NT2/D1 (cell line): ENCODE measurements at regions not wholly inside any gene's neighbourhood (a gene's known extent, or its start where the extent isn't known, plus 50 kb on each side); places are given as distances from the start of the nearest gene placed in this dataset.
"Not testable (repeated sequence)": the region's sequence is repeated elsewhere in the genome, so short reads cannot be mapped to it uniquely, and the experiment has no call there.

Experiments used
- DNase-seq: peaks from one replicate; pipeline ENCODE4 v3.0.0-alpha.2; 2011; ENCODE audit warnings: low read depth, low spot score
- H3K27me3 ChIP-seq: 2 replicates; pipeline ENCODE4 v1.6.0; 2011; ENCODE audit warnings: mild to moderate bottlenecking; ENCODE audit not compliant: insufficient read length, insufficient read depth
- H3K36me3 ChIP-seq: 2 replicates; pipeline ENCODE4 v1.6.1; 2011; ENCODE audit warnings: mild to moderate bottlenecking, low read length, mixed read lengths; ENCODE audit not compliant: insufficient read depth, insufficient read length
- H3K4me1 ChIP-seq: 2 replicates; pipeline ENCODE4 v1.5.1; 2011; ENCODE audit not compliant: insufficient read depth, insufficient read length
- H3K4me3 ChIP-seq: 2 replicates; pipeline ENCODE4 v1.5.1; 2011; ENCODE audit warnings: low read depth; ENCODE audit not compliant: insufficient read length
- H3K9ac ChIP-seq: 2 replicates; pipeline ENCODE4 v1.6.0; 2011; ENCODE audit warnings: low read depth; ENCODE audit not compliant: insufficient read length
- H3K9me3 ChIP-seq: 2 replicates; pipeline ENCODE4 v1.5.1; 2011; ENCODE audit warnings: mild to moderate bottlenecking, low read length; ENCODE audit not compliant: insufficient read depth
- SUZ12 ChIP-seq: IDR thresholded peaks from 2 replicates; pipeline ENCODE4 v1.6.1; 2011; ENCODE audit not compliant: insufficient read length, insufficient read depth; ENCODE audit errors: extremely low read depth
- YY1 ChIP-seq: IDR thresholded peaks from 2 replicates; pipeline ENCODE4 v1.6.1; 2011; ENCODE audit not compliant: insufficient read length, insufficient read depth
- ZNF274 ChIP-seq: IDR thresholded peaks from 2 replicates; pipeline ENCODE4 v1.6.1; 2011; ENCODE audit warnings: mild to moderate bottlenecking, low read depth, low read length

- Histone ChIP-seq H3K9me3 (no peaks in the 10 kb centered on the region), H3K4me3 (no peak overlapping the region), H3K4me1 (no peaks in the 10 kb centered on the region), H3K9ac (no peak overlapping the region), H3K36me3 (no peaks in the 10 kb centered on the region), H3K27me3 (no peaks in the 10 kb centered on the region)
- no peak for TF ChIP-seq YY1
- no peak for TF ChIP-seq ZNF274
- no peak for TF ChIP-seq SUZ12
- DNase-seq, result no peak
These were observed 105.9 kb downstream of the OTOL1 start for GRCh38 chr3:161602475-161602874.

GRCh38 chr3:161602918-161603317 is 106.3 kb downstream of the OTOL1 start:
- H3K9ac ChIP-seq, result no peak overlapping the region
- DNase-seq, result no peak

GRCh38 chr3:161607056-161607455 is 110.4 kb downstream of the OTOL1 start:
- no peak for DNase-seq
- no peaks in the 10 kb centered on the region for H3K27me3 ChIP-seq
- H3K4me3 ChIP-seq, result no peak overlapping the region
- TF ChIP-seq SUZ12, result no peak
- no peak for TF ChIP-seq ZNF274
- TF ChIP-seq YY1, result no peak
- no peaks in the 10 kb centered on the region for H3K9me3 ChIP-seq
- no peaks in the 10 kb centered on the region for H3K36me3 ChIP-seq
- H3K4me1 ChIP-seq, result no peaks in the 10 kb centered on the region
- no peak overlapping the region for H3K9ac ChIP-seq

More at GRCh38 chr3:161602918-161603317, 106.3 kb downstream of the OTOL1 start:
- H3K4me3 ChIP-seq, result no peak overlapping the region
- H3K27me3 ChIP-seq, result no peaks in the 10 kb centered on the region
- no peaks in the 10 kb centered on the region for H3K9me3 ChIP-seq
- no peak for TF ChIP-seq SUZ12
- TF ChIP-seq ZNF274, result no peak
- no peak for TF ChIP-seq YY1
- no peaks in the 10 kb centered on the region for H3K36me3 ChIP-seq
- H3K4me1 ChIP-seq, result no peaks in the 10 kb centered on the region

GRCh38 chr3:161619351-161619750 is 122.7 kb downstream of the OTOL1 start:
- Histone ChIP-seq H3K4me1 (no peaks in the 10 kb centered on the region), H3K36me3 (no peaks in the 10 kb centered on the region), H3K9me3 (no peaks in the 10 kb centered on the region), H3K27me3 (no peaks in the 10 kb centered on the region), H3K4me3 (no peak overlapping the region), H3K9ac (no peak overlapping the region)
- no peak for TF ChIP-seq YY1
- no peak for TF ChIP-seq ZNF274
- no peak for TF ChIP-seq SUZ12
- no peak for DNase-seq

GRCh38 chr3:161630794-161631193 is 134.2 kb downstream of the OTOL1 start:
- no peaks in the 10 kb centered on the region for H3K4me1 ChIP-seq
- no peak for TF ChIP-seq ZNF274
- TF ChIP-seq SUZ12, result no peak
- no peak for TF ChIP-seq YY1
- H3K9me3 ChIP-seq, result no peaks in the 10 kb centered on the region
- no peak for DNase-seq
- no peak overlapping the region for H3K4me3 ChIP-seq
- H3K27me3 ChIP-seq, result no peaks in the 10 kb centered on the region
- H3K36me3 ChIP-seq, result no peaks in the 10 kb centered on the region
- no peak overlapping the region for H3K9ac ChIP-seq

- H3K9me3 ChIP-seq, result no peaks in the 10 kb centered on the region
These were observed 134.9 kb downstream of the OTOL1 start for GRCh38 chr3:161631536-161631935.

GRCh38 chr3:161637559-161637958 is 141.0 kb downstream of the OTOL1 start:
- Histone ChIP-seq H3K36me3 (no peaks in the 10 kb centered on the region), H3K4me1 (no peaks in the 10 kb centered on the region), H3K4me3 (no peak overlapping the region), H3K27me3 (no peaks in the 10 kb centered on the region), H3K9ac (no peak overlapping the region), H3K9me3 (no peaks in the 10 kb centered on the region)
- DNase-seq, result no peak
- no peak for TF ChIP-seq SUZ12
- TF ChIP-seq ZNF274, result no peak
- no peak for TF ChIP-seq YY1

More at GRCh38 chr3:161631536-161631935, 134.9 kb downstream of the OTOL1 start:
- Histone ChIP-seq H3K36me3 (no peaks in the 10 kb centered on the region), H3K9ac (no peak overlapping the region), H3K27me3 (no peaks in the 10 kb centered on the region), H3K4me3 (no peak overlapping the region), H3K4me1 (no peaks in the 10 kb centered on the region)
- TF ChIP-seq ZNF274, result no peak
- no peak for TF ChIP-seq YY1
- no peak for DNase-seq

- H3K4me1 ChIP-seq, DNase-seq, H3K27me3 ChIP-seq: not testable (repeated sequence)
These were observed 142.5 kb downstream of the OTOL1 start for GRCh38 chr3:161639095-161639494.

More at GRCh38 chr3:161639095-161639494, 142.5 kb downstream of the OTOL1 start:
- H3K4me3 ChIP-seq, H3K9ac ChIP-seq, H3K9me3 ChIP-seq, H3K36me3 ChIP-seq: not testable (repeated sequence)
